ENCODE measurements at regions not wholly inside any gene's neighbourhood (a gene's known extent, or its start where the extent isn't known, plus 50 kb on each side); places are given as distances from the start of the nearest gene placed in this dataset.
"Not testable (repeated sequence)": the region's sequence is repeated elsewhere in the genome, so short reads cannot be mapped to it uniquely, and the experiment has no call there.

DNA sequence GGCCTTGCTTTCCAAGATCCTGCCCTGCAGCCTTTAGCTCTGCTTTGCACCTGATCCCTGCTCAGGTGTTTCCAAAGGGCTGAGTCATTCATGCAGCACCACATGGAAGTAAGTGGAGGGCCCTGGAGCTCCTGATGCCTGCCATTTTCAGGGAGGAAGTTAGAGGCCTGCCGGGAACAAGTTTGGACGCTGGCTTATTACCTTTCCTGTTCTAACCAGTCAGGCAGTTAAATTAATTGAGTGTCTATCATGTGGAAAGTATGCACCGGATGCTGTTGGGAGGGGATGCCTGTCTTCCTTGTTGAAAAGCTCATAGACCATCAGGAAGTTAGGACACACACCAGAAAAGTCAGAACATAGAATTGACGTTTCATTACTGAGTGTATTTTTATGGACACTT, 73.7 kb upstream of the PLET1 start:
- H3K4me1 ChIP-seq (ENCODE audit: control insufficient read depth in 2 of 2, insufficient read depth in 2 of 2, low read length in 1 of 2): peaks cover 0 to 10% of the 10 kb centered on the region in 2 donors
- no peaks in the 10 kb centered on the region for H3K36me3 ChIP-seq (ENCODE audit: control insufficient read depth in 2 of 2, insufficient read depth in 2 of 2, low read length in 1 of 2)
- H3K27ac ChIP-seq (ENCODE audit: low read depth in 2 of 2, low read length in 1 of 2): peak overlapping the region in 1 of 2 donors; percentile 70
- no peaks in the 10 kb centered on the region for H3K9me3 ChIP-seq (ENCODE audit: control insufficient read depth in 2 of 2, insufficient read depth in 1 of 2, low read depth in 1 of 2, low read length in 1 of 2)
- no peaks in the 10 kb centered on the region for H3K27me3 ChIP-seq (ENCODE audit: control insufficient read depth in 1 of 2, insufficient read depth in 2 of 2, low read length in 2 of 2)
- 36 to 58% methylated on average over 4 of the region's 4 CpGs for WGBS, 2 donors
- no peak overlapping the region for H3K4me3 ChIP-seq (ENCODE audit: low read depth in 1 of 2, low read length in 2 of 2)

DNA sequence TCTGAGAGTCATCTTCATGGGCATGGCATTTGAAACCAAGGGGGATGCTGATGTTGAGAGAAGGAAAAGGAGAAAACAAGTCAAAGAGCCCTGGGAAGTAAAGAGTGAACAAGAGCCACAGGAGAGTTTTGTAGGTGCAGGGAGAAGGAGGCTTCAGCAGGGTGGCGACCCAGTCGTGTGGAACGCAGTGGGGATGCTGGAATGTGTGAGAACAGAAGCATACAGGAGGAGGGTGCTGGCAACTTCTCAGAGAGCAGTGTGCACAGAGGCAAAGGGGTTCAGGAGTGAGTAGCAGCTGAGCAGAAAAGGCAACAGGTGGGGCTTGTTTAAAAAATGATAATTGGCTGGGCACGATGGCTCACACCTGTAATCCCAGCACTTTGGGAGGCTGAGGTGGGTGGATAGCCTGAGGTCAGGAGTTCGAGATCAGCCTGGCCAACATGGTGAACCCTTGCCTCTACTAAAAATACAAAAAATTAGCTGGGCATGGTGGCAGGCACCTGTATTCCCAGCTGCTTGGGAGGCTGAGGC, 75.8 kb upstream of the PLET1 start:
- no peaks in the 10 kb centered on the region for H3K36me3 ChIP-seq (ENCODE audit: control insufficient read depth in 2 of 2, insufficient read depth in 2 of 2, low read length in 1 of 2)
- H3K4me3 ChIP-seq (ENCODE audit: low read depth in 1 of 2, low read length in 2 of 2): no peak overlapping the region
- peaks cover 0 to 10% of the 10 kb centered on the region in 2 donors for H3K4me1 ChIP-seq (ENCODE audit: control insufficient read depth in 2 of 2, insufficient read depth in 2 of 2, low read length in 1 of 2)
- no peak overlapping the region for H3K27ac ChIP-seq (ENCODE audit: low read depth in 2 of 2, low read length in 1 of 2)
- 75 to 77% methylated on average over 5 of the region's 5 CpGs for WGBS, 2 donors
- no peaks in the 10 kb centered on the region for H3K9me3 ChIP-seq (ENCODE audit: control insufficient read depth in 2 of 2, insufficient read depth in 1 of 2, low read depth in 1 of 2, low read length in 1 of 2)
- H3K27me3 ChIP-seq (ENCODE audit: control insufficient read depth in 1 of 2, insufficient read depth in 2 of 2, low read length in 2 of 2): no peaks in the 10 kb centered on the region

DNA sequence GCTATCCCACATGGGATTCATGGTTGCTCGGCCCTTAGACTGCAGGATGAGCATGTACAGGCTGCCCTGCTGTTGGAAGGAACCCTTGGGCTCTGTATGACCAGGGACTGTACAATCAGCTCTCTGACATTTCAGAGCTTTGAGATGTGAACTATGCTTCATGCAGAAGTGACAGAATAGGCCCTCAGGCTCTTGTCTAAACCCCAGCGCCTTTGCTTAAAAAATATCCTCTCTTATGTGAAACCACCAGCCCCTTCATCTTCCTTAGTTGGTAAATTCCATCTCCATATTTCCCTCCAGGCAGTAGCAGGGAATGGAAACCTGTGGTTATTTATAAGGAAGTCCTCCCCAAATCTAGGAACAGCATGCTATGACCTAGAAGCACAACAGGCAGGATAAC, 78.9 kb upstream of the PLET1 start:
- Histone ChIP-seq H3K27me3 (ENCODE audit: control insufficient read depth in 1 of 2, insufficient read depth in 2 of 2, low read length in 2 of 2) (no peaks in the 10 kb centered on the region), H3K4me3 (ENCODE audit: low read depth in 1 of 2, low read length in 2 of 2) (no peak overlapping the region), H3K4me1 (ENCODE audit: control insufficient read depth in 2 of 2, insufficient read depth in 2 of 2, low read length in 1 of 2) (peaks cover 0 to 11% of the 10 kb centered on the region in 2 donors), H3K27ac (ENCODE audit: low read depth in 2 of 2, low read length in 1 of 2) (no peak overlapping the region), H3K36me3 (ENCODE audit: control insufficient read depth in 2 of 2, insufficient read depth in 2 of 2, low read length in 1 of 2) (no peaks in the 10 kb centered on the region), H3K9me3 (ENCODE audit: control insufficient read depth in 2 of 2, insufficient read depth in 1 of 2, low read depth in 1 of 2, low read length in 1 of 2) (no peaks in the 10 kb centered on the region)
- 63 to 71% methylated on average over 2 of the region's 2 CpGs for WGBS, 2 donors

DNA sequence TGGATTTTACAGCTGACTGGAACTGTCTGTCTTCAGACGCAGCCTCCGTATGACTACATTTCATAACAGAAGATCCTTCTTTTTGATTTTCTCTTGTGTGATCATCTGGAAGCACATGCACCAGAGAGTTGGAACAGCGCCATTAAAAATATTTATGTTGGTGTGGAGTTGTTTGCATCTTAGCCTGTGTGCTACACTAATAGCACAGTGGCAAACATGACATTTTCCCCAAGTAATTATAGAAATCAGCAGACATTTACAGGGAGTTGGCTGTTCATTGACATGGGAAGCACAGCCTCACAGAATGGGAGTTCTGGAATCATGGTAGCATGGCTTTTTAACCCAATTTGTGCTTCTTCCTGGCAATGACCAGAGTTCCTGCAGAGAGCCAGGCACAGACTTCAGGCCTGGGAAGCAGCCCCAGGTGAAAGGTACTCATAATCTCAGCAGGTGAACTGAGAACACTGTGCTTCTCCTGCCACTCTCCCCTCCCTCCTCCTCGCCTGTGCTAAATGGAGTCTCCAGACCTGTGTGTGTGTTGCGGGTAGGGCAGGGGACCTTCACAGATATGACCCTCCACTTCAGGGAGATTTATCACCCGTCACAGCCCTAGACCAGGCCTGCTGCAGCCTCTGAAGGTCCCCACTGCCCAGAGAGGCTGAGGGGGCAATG, 82.8 kb upstream of the PLET1 start:
- H3K4me3 ChIP-seq (ENCODE audit: low read depth in 1 of 2, low read length in 2 of 2): no peak overlapping the region
- no peaks in the 10 kb centered on the region for H3K27me3 ChIP-seq (ENCODE audit: control insufficient read depth in 1 of 2, insufficient read depth in 2 of 2, low read length in 2 of 2)
- H3K36me3 ChIP-seq (ENCODE audit: control insufficient read depth in 2 of 2, insufficient read depth in 2 of 2, low read length in 1 of 2): no peaks in the 10 kb centered on the region
- H3K27ac ChIP-seq (ENCODE audit: low read depth in 2 of 2, low read length in 1 of 2): no peak overlapping the region
- H3K4me1 ChIP-seq (ENCODE audit: control insufficient read depth in 2 of 2, insufficient read depth in 2 of 2, low read length in 1 of 2): peaks cover 3 to 6% of the 10 kb centered on the region in 2 donors
- H3K9me3 ChIP-seq (ENCODE audit: control insufficient read depth in 2 of 2, insufficient read depth in 1 of 2, low read depth in 1 of 2, low read length in 1 of 2): no peaks in the 10 kb centered on the region
- 81% methylated on average over 6 of the region's 6 CpGs for WGBS, 2 donors

DNA sequence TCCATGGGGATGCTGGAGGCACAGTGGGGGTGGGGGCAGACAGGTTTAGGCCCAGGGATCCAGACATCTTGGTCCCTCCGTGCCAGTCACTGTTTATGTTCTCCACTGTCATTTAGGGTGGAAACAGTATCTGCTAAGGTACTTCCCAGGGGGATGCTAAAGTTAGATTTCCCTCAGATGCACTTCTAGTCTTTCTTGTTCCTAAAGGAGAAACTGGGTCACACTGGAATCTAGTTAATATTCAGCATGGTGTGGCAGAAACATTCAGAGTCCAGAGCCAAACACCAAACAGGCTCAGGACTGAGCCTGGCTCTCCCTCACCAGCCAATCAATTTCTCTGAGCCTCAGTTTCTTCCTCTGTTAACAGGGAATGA, 83.4 kb upstream of the PLET1 start:
- Histone ChIP-seq H3K27me3 (ENCODE audit: control insufficient read depth in 1 of 2, insufficient read depth in 2 of 2, low read length in 2 of 2) (no peaks in the 10 kb centered on the region), H3K27ac (ENCODE audit: low read depth in 2 of 2, low read length in 1 of 2) (no peak overlapping the region), H3K9me3 (ENCODE audit: control insufficient read depth in 2 of 2, insufficient read depth in 1 of 2, low read depth in 1 of 2, low read length in 1 of 2) (no peaks in the 10 kb centered on the region), H3K4me3 (ENCODE audit: low read depth in 1 of 2, low read length in 2 of 2) (no peak overlapping the region), H3K36me3 (ENCODE audit: control insufficient read depth in 2 of 2, insufficient read depth in 2 of 2, low read length in 1 of 2) (no peaks in the 10 kb centered on the region), H3K4me1 (ENCODE audit: control insufficient read depth in 2 of 2, insufficient read depth in 2 of 2, low read length in 1 of 2) (peaks cover 3 to 4% of the 10 kb centered on the region in 2 donors)
- 63 to 70% methylated on average over 1 of the region's 1 CpG for WGBS, 2 donors

DNA sequence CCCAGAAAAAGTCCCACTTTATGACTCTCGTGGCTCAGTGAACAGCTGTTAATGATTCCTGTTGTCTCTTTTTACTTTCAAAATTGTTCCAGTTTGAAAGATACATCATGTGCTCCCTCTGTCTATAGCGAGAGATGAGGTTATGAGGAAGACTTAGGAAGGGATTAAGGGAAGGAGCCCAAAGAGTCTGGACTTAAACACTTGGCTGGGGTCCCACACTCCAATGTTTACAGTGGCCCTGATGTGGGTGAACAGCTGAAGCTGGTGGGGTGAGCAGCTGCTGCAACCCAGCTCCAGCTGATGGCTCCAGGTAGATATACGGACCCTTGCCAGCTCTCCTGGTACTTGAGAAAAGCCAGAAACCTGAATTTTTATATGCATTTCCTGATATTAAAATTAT, 84.5 kb upstream of the PLET1 start:
- Histone ChIP-seq H3K27ac (ENCODE audit: low read depth in 2 of 2, low read length in 1 of 2) (no peak overlapping the region), H3K9me3 (ENCODE audit: control insufficient read depth in 2 of 2, insufficient read depth in 1 of 2, low read depth in 1 of 2, low read length in 1 of 2) (no peaks in the 10 kb centered on the region), H3K4me3 (ENCODE audit: low read depth in 1 of 2, low read length in 2 of 2) (no peak overlapping the region), H3K27me3 (ENCODE audit: control insufficient read depth in 1 of 2, insufficient read depth in 2 of 2, low read length in 2 of 2) (no peaks in the 10 kb centered on the region), H3K4me1 (ENCODE audit: control insufficient read depth in 2 of 2, insufficient read depth in 2 of 2, low read length in 1 of 2) (peaks cover 3 to 4% of the 10 kb centered on the region in 2 donors), H3K36me3 (ENCODE audit: control insufficient read depth in 2 of 2, insufficient read depth in 2 of 2, low read length in 1 of 2) (no peaks in the 10 kb centered on the region)
- WGBS, 2 donors: 64 to 80% methylated on average over 3 of the region's 3 CpGs

DNA sequence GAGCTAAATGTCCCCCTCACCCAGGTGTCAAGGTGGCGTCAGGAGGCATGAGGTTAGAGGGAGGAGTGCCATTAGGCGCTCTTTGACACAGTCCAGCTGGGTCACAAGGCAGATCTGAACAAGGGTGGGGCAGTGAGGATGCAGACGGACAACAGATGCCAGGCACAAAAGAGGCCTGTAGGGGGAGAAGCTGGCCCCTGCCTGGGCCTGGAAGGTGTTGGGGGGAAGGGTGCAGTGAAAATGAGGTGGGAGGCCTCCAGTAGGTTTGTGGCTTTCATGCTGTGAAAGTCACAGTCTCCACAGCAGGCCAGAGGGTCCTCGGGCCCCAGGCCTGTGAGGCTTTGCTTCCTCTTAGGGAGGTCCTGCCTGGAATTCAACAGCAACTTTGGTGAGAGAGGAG, 85.0 kb upstream of the PLET1 start:
- Histone ChIP-seq H3K27ac (ENCODE audit: low read depth in 2 of 2, low read length in 1 of 2) (no peak overlapping the region), H3K4me3 (ENCODE audit: low read depth in 1 of 2, low read length in 2 of 2) (no peak overlapping the region), H3K9me3 (ENCODE audit: control insufficient read depth in 2 of 2, insufficient read depth in 1 of 2, low read depth in 1 of 2, low read length in 1 of 2) (no peaks in the 10 kb centered on the region), H3K27me3 (ENCODE audit: control insufficient read depth in 1 of 2, insufficient read depth in 2 of 2, low read length in 2 of 2) (no peaks in the 10 kb centered on the region), H3K36me3 (ENCODE audit: control insufficient read depth in 2 of 2, insufficient read depth in 2 of 2, low read length in 1 of 2) (no peaks in the 10 kb centered on the region), H3K4me1 (ENCODE audit: control insufficient read depth in 2 of 2, insufficient read depth in 2 of 2, low read length in 1 of 2) (peaks cover 3 to 4% of the 10 kb centered on the region in 2 donors)
- WGBS, 2 donors: 77 to 82% methylated on average over 4 of the region's 4 CpGs

DNA sequence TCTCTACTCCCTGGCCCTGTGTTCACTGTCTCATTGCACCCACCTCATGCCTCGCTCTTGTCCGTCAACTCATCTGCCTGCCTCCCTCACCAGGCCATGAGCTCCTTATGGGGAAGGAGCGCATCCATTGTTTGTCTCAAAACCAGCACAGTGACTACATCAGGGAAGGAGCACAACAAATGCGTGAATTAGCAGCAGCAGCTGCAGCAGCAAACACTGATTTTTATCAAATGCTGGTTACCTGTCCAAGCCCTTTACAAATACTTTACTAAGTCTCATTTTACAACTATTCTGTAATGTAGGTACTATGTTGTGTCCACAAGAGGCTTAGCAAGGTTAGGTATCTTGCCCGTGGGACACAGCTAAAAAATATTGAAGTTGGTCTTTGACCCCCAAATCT, 85.9 kb upstream of the PLET1 start:
- no peak overlapping the region for H3K27ac ChIP-seq (ENCODE audit: low read depth in 2 of 2, low read length in 1 of 2)
- H3K36me3 ChIP-seq (ENCODE audit: control insufficient read depth in 2 of 2, insufficient read depth in 2 of 2, low read length in 1 of 2): no peaks in the 10 kb centered on the region
- 94 to 96% methylated on average over 5 of the region's 5 CpGs for whole genome bisulfite sequencing, 2 donors
- H3K27me3 ChIP-seq (ENCODE audit: control insufficient read depth in 1 of 2, insufficient read depth in 2 of 2, low read length in 2 of 2): no peaks in the 10 kb centered on the region
- no peaks in the 10 kb centered on the region for H3K9me3 ChIP-seq (ENCODE audit: control insufficient read depth in 2 of 2, insufficient read depth in 1 of 2, low read depth in 1 of 2, low read length in 1 of 2)
- peaks cover 3 to 4% of the 10 kb centered on the region in 2 donors for H3K4me1 ChIP-seq (ENCODE audit: control insufficient read depth in 2 of 2, insufficient read depth in 2 of 2, low read length in 1 of 2)
- no peak overlapping the region for H3K4me3 ChIP-seq (ENCODE audit: low read depth in 1 of 2, low read length in 2 of 2)

DNA sequence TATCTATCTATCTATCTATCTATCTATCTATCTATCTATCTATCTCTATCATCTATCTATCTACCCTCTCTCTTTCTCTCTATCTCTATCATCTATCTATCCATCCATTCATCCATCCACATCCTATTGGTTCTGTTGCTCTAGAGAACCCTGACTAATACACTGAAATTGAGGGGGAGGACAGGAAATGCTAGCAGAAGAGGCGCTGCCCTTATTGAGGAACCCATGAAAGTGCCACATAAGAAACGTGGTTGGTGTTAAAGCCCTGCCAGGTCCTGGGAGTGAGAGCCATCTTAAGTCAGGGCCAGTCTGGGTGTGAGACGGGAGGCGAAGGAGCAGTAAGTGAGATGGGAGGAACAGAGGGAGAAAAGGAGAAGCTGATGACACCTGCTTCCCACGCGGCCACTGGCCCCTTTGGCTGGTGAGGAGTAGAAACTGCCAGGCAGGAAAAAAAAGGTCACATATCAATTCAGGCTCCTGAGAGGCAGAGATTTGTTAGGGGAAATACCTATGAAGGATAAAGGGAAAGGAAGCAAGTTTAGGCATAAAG, 87.9 kb upstream of the PLET1 start:
- H3K27me3 ChIP-seq (ENCODE audit: control insufficient read depth in 1 of 2, insufficient read depth in 2 of 2, low read length in 2 of 2): no peaks in the 10 kb centered on the region
- no peak overlapping the region for H3K4me3 ChIP-seq (ENCODE audit: low read depth in 1 of 2, low read length in 2 of 2)
- H3K27ac ChIP-seq (ENCODE audit: low read depth in 2 of 2, low read length in 1 of 2): no peak overlapping the region
- H3K9me3 ChIP-seq (ENCODE audit: control insufficient read depth in 2 of 2, insufficient read depth in 1 of 2, low read depth in 1 of 2, low read length in 1 of 2): no peaks in the 10 kb centered on the region
- WGBS, 2 donors: 86% methylated on average over 6 of the region's 6 CpGs
- peaks cover 3% of the 10 kb centered on the region in 2 donors for H3K4me1 ChIP-seq (ENCODE audit: control insufficient read depth in 2 of 2, insufficient read depth in 2 of 2, low read length in 1 of 2)
- no peaks in the 10 kb centered on the region for H3K36me3 ChIP-seq (ENCODE audit: control insufficient read depth in 2 of 2, insufficient read depth in 2 of 2, low read length in 1 of 2)

DNA sequence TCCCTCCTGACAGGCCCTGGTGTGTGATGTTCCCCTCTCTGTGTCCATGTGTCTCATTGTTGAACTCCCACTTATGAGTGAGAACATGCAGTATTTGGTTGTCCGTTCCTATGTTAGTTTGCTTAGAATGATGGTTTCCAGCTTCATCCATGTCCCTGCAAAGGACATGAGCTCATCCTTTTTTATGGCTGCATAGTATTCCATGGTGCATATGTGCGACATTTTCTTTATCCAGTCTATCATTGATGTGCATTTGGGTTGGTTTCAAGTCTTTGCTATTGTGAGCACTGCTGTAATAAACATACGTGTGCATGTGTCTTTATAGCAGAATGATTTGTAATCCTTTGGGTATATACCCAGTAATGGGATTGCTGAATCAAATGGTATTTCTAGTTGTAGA, 90.8 kb upstream of the PLET1 start:
- H3K4me3 ChIP-seq (ENCODE audit: low read depth in 1 of 2, low read length in 2 of 2); H3K9me3 ChIP-seq (ENCODE audit: control insufficient read depth in 2 of 2, insufficient read depth in 1 of 2, low read depth in 1 of 2, low read length in 1 of 2); H3K36me3 ChIP-seq (ENCODE audit: control insufficient read depth in 2 of 2, insufficient read depth in 2 of 2, low read length in 1 of 2); H3K27ac ChIP-seq (ENCODE audit: low read depth in 2 of 2, low read length in 1 of 2); H3K27me3 ChIP-seq (ENCODE audit: control insufficient read depth in 1 of 2, insufficient read depth in 2 of 2, low read length in 2 of 2); H3K4me1 ChIP-seq (ENCODE audit: control insufficient read depth in 2 of 2, insufficient read depth in 2 of 2, low read length in 1 of 2): not testable (repeated sequence)
- 94 to 95% methylated on average over 3 of the region's 3 CpGs for WGBS, 2 donors

Measured in esophagus (tissue), 2 donors.